ENCODE measurements at regions not wholly inside any gene's neighbourhood (a gene's known extent, or its start where the extent isn't known, plus 50 kb on each side); places are given as distances from the start of the nearest gene placed in this dataset.
"Not testable (repeated sequence)": the region's sequence is repeated elsewhere in the genome, so short reads cannot be mapped to it uniquely, and the experiment has no call there.

DNA sequence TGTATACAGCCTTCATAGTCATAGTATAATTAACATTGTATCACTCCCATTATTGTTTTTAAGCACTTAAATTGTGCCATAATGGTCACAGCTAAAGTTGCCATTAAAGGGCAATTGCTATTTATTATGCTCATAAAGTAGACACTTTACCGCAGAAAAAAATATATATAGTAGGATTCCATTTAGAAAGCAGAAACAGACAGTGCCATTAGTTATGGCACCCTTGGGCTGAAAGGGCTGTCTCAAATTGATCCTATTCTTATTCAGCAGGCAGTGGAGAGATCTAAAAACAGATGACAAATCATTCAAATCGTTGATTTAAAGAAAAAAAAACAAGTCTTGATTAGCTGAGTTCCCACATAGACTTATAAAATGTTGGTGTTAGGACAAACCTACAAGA, 514.2 kb upstream of the ROBO2 start:
- no peak overlapping the region for H3K4me3 ChIP-seq (replicated peaks in 1 of 2; ENCODE audit: low read depth in 2 of 2, low read length in 2 of 2)
- no peak for DNase-seq (ENCODE audit: low read depth in 2 of 2)
- TF ChIP-seq, protein P1, sequence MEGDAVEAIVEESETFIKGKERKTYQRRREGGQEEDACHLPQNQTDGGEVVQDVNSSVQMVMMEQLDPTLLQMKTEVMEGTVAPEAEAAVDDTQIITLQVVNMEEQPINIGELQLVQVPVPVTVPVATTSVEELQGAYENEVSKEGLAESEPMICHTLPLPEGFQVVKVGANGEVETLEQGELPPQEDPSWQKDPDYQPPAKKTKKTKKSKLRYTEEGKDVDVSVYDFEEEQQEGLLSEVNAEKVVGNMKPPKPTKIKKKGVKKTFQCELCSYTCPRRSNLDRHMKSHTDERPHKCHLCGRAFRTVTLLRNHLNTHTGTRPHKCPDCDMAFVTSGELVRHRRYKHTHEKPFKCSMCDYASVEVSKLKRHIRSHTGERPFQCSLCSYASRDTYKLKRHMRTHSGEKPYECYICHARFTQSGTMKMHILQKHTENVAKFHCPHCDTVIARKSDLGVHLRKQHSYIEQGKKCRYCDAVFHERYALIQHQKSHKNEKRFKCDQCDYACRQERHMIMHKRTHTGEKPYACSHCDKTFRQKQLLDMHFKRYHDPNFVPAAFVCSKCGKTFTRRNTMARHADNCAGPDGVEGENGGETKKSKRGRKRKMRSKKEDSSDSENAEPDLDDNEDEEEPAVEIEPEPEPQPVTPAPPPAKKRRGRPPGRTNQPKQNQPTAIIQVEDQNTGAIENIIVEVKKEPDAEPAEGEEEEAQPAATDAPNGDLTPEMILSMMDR (IDR thresholded peaks at IDR 0.05; ENCODE audit: low read depth, low read length) = no peak

GRCh38 chr3:76527773-76528172, 512.1 kb upstream of the ROBO2 start:
- TF ChIP-seq, protein P1 (IDR thresholded peaks at IDR 0.05; ENCODE audit: low read depth, low read length) = no peak
- DNase-seq (ENCODE audit: low read depth in 2 of 2) = no peak
- no peak overlapping the region for H3K4me3 ChIP-seq (replicated peaks in 1 of 2; ENCODE audit: low read depth in 2 of 2, low read length in 2 of 2)

GRCh38 chr3:76532158-76532822, 507.6 kb upstream of the ROBO2 start:
- H3K4me3 ChIP-seq (replicated peaks in 1 of 2; ENCODE audit: low read depth in 2 of 2, low read length in 2 of 2) = no peak overlapping the region
- DNase-seq (ENCODE audit: low read depth in 2 of 2) = no peak
- TF ChIP-seq, protein P1 (IDR thresholded peaks at IDR 0.05; ENCODE audit: low read depth, low read length) = no peak

DNA sequence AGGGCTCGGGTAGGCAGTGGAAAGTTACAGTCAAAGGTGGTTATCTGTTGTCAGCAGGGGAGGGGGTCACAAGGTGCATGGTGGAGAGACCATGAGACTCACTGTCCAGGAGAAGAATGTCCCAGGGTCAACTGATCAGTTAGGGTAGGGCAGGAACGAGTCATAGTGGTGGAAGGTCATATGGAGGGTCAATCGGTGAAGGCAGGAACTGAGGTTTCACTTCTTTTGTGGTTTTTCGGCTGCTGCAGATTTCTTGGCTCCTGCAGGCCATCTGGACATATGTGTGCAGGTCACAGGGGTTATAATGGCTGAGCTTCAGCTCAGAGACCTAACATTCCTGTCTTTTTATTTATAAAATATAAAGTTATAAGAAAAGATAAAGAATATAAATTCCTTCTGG, 506.2 kb upstream of the ROBO2 start:
- DNase-seq (ENCODE audit: low read depth in 2 of 2); H3K4me3 ChIP-seq (replicated peaks in 1 of 2; ENCODE audit: low read depth in 2 of 2, low read length in 2 of 2): not testable (repeated sequence)

DNA sequence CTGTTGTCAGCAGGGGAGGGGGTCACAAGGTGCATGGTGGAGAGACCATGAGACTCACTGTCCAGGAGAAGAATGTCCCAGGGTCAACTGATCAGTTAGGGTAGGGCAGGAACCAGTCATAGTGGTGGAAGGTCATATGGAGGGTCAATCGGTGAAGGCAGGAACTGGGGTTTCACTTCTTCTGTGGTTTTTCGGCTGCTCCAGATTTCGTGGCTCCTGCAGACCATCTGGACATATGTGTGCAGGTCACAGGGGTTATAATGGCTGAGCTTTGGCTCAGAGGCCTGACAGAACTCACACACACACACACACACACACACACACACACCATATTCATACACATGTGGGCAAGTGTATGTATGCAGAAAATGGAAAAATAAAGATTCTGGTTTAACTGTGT, 502.0 kb upstream of the ROBO2 start:
- not testable (repeated sequence) for DNase-seq (ENCODE audit: low read depth in 2 of 2); H3K4me3 ChIP-seq (replicated peaks in 1 of 2; ENCODE audit: low read depth in 2 of 2, low read length in 2 of 2)

GRCh38 chr3:76547674-76548073, 492.2 kb upstream of the ROBO2 start:
- no peak overlapping the region for H3K4me3 ChIP-seq (replicated peaks in 1 of 2; ENCODE audit: low read depth in 2 of 2, low read length in 2 of 2)
- TF ChIP-seq, protein P1 (IDR thresholded peaks at IDR 0.05; ENCODE audit: low read depth, low read length) = no peak
- no peak for DNase-seq (ENCODE audit: low read depth in 2 of 2)

DNA sequence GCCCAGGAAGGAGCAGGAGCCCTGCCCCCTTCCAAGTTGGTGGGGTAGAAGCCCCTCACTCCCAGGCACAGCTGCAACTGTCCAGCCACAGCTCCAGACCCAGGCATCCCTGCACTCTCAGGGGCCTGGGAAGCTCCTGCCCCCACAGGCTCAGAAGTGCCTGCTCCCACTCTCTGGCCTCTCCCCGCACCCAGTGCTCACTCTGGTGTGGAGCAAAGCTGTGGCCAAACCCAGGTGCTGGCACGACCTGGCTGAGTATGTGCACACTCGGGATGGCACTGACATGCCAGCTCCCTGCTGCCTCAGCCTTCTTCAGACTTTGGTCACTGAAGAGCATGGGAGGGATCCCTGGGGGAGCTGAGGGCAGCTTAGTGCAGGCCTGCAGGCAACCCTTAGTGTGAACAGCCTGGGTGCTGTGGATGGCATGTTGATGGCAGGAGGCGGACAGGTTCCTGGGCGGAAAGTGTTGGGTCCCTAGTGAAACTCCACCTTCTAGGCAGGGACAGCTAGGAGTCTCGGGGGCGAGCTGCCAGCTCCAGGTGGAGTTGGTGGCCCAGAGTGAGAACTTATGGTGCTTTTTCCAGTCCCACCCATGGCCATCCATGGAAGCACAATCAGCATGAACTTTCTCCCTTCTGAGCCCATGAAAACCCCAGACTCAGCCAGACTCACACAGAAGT, 489.2 kb upstream of the ROBO2 start:
- TF ChIP-seq, protein P1 (IDR thresholded peaks at IDR 0.05; ENCODE audit: low read depth, low read length) = no peak
- H3K4me3 ChIP-seq (replicated peaks in 1 of 2; ENCODE audit: low read depth in 2 of 2, low read length in 2 of 2) = no peak overlapping the region
- DNase-seq (ENCODE audit: low read depth in 2 of 2) = no peak

DNA sequence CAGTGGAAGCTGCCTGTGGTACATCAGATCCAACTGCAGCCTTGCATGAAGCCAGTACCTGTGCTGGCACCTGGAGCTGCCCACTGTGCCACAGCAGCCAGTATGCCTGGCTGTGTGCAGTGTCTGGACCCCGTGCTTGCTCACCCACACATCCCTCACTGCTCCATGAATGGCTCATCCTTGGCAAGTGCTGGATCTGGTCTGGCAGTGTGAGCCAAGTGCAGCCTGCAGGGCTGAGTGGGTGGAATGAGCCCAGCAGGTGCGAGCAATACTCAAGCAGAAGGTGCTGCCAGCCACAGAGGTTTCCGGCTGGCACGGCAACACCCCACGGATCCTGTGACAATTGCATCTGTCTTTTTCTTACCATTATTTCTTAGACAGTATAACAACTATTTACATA, 488.2 kb upstream of the ROBO2 start:
- TF ChIP-seq, protein P1 (IDR thresholded peaks at IDR 0.05; ENCODE audit: low read depth, low read length) = no peak
- no peak overlapping the region for H3K4me3 ChIP-seq (replicated peaks in 1 of 2; ENCODE audit: low read depth in 2 of 2, low read length in 2 of 2)

More for the DNA sequence above, 488.2 kb upstream of the ROBO2 start:
- DNase-seq (ENCODE audit: low read depth in 2 of 2) = no peak

Measured in cardiac fibroblast (primary cell).